ENCODE measurements at regions not wholly inside any gene's neighbourhood (a gene's known extent, or its start where the extent isn't known, plus 50 kb on each side); places are given as distances from the start of the nearest gene placed in this dataset.
"Not testable (repeated sequence)": the region's sequence is repeated elsewhere in the genome, so short reads cannot be mapped to it uniquely, and the experiment has no call there.

DNA sequence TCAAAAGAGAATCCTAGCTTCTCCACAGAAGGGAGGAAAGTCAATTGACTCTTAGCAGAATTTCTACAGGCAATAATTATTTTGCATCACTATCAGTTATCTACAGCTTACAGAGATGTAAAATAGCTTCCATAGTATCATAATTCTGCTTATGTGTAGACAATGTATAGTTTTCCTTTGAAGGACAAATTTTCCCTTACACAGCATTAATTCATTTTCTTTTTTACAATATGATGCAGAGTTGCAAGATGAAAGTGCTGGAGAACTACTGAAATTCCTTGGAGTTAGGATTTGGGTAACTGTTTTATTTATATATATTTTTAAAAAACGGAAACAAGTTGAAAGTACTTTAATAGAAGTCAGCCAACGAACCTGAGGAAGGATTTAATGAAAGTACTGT is 111.0 kb upstream of the CPHXL start:
- no peak for DNase-seq (ENCODE audit: low spot score)

DNA sequence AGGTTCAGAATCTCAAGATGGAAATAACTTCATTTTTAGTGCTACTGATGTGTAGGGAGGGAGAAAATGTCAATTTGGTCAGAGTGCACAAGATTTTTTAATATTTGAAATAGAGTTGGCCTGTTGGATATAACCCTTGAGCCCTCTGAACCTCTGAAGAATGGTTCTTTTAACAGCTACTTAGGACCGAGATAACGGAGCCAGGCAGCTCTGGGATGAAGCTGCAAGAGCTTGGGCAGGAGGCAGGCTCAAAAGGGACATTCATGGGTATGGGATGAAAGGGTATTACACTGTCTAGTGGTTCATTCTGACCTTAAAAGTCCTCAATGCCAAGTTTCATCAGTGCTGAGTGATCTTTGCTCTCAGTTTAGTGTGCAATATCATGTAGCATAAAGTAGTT is 111.4 kb upstream of the CPHXL start:
- no peak for DNase-seq (ENCODE audit: low spot score)

DNA sequence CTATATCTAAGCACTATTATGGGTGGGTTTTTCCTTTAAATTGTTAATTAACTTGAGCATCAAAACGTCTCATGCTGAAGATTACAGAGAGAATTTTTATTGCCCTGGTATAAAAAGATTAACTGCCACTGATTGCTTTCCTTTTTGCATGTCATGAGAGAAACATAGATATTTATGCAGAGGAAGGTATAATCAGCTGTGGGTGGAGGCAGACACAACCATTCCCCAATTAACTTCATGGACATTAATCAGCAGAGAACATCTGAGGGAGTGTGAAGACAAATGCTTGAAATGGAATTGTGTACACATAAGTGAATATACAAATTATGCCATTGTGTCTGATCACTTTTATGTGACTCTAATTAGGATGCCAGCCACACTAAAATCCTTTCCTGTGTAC is 115.2 kb upstream of the CPHXL start:
- DNase-seq (ENCODE audit: low spot score): no peak

DNA sequence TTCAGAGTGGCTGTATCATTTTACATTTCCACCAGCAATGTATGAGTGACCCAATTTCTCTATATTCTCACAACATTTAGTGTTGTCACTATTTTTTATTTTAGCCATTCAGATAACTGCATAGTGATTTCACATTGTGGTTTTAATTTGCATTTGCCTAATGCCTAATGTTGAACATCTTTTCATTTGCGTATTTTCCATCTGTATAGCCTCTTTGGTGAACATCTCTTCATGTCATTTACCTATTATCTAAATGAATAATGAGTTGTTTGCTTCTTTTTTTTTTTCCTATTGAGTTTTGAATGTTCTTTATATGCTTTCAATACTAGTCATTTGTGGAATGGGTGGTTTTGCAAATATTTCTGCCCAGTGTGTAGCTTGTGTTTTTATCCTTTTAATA is 120.9 kb upstream of the CPHXL start:
- DNase-seq (ENCODE audit: low spot score): no peak

DNA sequence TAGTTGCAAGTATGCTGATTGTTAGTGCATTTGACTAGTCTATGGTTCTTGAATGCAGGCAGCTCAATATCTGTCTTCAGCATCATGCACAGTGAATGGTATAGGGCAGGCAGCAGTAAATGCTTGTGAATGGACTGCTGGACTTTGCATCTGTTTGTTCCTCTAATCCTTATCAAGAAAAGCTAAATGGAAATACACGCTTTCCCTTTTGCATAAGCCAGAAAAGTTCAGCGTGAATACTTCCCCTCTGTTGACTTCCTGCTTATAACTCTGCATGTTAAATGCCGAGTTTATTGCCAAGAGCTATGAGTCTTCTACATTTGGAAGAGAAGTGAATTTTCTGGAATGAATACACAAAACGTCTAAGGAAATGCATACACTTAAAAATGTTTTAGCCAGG is 127.9 kb upstream of the CPHXL start:
- peak; percentile 31 for DNase-seq (ENCODE audit: low spot score)

DNA sequence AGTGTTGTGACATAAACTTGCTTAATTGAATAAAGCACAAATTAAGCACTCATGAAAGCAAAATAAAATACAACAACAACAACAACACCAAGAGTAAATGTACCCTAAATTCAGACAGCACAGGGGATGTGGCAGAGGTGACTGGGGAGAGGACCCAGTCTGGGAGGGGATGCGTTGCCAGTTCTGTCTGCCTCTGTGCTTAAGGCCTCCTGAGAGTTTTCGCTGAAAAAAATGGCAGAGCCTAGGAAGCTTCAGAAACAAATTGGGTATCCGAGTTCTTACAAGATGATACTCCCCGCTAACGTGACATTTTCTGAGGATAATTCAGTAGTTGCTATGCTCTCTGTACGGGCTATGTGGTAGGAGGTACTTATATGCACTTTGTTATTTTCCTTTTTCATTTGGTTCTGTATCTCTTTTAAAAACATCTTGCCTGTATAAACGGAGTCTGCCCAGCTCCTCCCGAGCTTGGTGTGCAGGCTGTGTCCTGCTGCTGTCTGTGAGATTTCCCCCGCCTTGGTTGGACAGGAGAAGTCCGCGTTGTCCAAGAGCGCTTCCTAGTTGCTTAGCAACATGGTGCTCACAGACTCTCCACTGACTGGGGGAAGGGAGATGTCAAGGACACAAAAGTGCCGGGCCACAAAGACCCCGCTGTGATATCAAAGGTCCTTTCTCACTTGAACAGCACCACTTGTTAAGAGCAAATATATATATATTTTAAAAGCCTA is 134.2 kb upstream of the CPHXL start:
- no peak for DNase-seq (ENCODE audit: low spot score)

DNA sequence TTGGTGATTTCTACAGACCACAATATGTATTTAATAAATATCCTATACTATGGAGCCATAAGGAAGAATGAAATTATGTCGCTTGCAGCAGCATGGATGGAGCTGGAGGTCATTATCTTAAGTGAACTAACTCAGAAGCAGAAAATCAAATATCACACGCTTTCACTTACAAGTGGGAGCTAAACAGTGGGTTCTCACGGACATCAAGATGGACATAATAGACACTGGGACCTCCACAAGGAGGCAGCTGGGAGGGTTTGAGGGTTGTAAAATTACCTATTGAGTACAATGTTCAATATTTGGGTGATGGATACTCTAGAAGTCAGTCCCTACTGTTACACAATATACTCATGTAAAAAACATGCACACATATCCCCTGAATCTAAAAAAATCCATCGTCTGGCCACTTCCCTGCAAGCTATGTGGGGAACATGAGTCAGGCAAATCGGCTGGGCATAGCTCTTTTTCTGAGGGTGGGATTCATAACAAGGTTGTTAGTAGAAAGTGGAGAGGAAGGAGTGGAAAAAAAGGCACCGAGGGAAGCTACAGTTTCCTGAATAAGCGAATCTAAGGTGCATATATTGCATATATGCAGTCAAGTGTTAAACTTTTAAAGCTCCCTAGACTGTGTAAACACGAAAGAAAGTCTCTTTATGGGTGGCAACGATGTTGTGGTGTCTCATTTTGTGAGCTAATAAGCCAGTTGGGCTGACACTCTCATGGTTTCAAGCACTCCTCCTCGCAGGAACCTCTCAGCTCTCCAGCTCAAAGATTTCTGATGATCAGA is 135.2 kb upstream of the CPHXL start:
- DNase-seq (ENCODE audit: low spot score): no peak

DNA sequence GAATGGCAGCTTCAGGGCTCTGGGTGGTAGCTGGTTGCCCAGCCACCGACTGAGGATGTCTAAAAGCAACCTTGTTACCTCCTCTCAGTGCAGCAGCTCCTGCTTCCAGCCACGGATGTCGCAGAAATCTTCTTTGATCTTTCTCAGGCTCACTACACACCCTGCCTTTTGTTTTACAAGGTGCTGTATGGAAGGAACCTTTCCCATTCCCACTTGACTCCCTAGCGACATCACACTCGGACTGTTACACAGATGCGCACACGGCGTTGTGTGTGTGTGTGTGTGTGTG is 135.8 kb upstream of the CPHXL start:
- no peak for DNase-seq (ENCODE audit: low spot score)

DNA sequence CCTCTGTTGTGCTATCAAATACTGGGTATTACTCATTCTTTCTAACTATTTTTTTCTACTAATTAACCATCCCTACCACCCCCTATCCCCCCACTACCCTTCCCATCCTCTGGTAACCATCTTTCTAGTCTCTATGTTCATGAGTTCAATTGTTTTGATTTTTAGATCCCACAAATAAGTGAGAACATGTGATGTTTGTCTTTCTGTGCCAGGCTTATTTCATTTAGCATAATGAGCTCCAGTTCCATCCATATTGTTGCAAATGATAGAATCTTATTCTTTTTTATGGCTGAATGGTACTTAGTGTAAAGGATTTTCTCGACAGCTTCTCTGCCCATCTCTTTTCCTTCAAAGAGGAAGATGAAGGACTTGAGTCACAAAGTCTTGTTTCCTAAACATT is 138.0 kb upstream of the CPHXL start:
- no peak for DNase-seq (ENCODE audit: low spot score)

DNA sequence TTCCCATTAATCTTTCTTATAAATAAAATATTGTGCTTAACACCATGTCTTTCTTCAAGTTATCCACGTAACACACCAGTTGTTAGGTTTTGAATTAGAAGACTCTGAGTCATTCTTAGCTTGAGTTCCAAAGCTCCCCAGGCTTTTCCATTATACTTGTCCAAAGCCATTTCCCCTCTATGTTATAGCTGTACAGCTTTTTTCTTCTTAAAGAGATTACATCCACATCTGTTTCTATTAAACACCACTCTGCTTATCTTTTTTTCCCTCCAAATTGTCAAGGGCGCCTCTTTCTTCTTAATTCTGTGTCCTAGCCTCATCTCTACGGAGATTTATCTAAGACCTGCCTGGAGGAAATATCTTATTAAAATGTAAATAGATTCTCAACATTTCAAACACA is 139.4 kb upstream of the CPHXL start:
- DNase-seq (ENCODE audit: low spot score): no peak

DNA sequence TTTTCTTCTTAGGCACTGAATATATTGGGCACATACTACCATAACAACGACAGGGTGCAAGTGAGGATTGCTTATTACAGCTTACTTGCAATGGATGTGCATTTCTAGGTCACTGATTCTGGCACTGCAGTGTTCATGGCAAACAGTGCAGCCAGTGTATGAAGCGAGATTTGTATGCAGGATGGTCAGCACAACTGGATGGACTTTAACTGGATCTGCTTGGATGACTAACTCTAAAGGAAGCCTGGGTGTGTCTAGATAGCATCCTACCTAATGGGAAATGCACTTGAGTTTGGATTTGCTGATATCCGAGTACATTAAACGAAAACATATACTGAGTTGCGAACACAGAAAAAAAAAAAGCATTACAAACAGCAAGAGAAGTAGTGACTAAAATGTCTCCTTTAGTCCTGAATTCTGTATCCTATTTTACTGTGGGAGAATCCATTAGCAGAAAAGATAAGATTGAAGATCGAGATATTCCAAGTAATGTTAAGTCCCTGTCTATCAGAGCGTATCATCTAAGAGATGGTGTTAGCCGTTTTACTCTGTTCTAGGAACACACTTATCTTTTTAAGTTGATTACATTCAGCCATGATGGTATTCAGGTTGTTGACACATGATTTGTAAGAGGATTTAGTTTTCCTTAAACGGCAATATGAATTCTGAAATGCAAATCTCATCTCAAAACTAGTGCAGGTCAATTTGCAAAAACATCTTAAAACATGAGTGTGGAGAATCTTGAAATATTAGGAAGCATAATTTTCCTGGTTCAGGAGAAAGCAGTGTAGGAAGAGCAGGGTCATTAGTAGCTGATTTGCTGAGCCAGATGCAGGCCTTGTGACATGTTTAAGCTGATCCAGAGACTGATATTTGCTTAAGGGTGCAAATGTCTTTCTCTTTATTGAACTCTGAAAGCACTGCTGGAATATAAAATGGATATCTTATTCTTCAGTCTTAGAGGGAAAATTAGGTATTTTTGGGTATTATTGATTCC is 142.6 kb upstream of the CPHXL start:
- no peak for DNase-seq (ENCODE audit: low spot score)

DNA sequence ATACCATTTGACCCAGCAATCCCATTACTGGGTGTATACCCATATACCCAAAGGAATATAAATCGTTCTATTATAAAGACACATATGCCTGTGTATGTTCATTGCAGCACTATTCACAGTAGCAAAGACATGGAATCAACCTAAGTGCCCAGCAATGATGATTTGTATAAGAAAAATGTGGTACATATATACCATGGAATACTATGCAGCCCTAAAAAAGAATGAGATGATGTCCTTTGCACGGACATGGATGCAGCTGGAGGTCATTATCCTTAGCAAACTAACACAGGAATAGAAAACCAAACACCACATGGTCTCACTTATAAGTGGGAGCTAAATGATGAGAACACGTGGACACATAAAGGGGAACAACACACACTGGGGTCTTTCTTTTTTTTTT is 155.0 kb upstream of the CPHXL start:
- DNase-seq (ENCODE audit: low spot score): not testable (repeated sequence)

DNA sequence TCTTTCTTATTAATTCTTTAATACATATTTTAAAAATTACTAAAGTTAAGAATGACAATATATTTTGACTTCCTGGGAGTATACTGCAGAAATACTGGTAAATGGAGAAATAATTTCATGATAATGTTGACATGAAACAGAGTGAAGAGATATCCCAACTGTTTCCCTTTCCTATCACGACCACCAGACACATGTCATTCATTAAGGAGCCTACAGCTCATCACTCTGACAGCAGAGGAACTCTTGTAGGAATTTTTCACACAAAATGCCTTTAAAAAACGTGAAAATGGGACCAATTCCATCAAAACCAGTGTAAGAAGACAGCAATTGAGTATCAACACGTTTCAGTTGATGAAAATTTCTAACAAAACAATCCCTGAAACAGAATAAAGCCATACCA is 172.9 kb upstream of the CPHXL start:
- DNase-seq (ENCODE audit: low spot score): no peak

DNA sequence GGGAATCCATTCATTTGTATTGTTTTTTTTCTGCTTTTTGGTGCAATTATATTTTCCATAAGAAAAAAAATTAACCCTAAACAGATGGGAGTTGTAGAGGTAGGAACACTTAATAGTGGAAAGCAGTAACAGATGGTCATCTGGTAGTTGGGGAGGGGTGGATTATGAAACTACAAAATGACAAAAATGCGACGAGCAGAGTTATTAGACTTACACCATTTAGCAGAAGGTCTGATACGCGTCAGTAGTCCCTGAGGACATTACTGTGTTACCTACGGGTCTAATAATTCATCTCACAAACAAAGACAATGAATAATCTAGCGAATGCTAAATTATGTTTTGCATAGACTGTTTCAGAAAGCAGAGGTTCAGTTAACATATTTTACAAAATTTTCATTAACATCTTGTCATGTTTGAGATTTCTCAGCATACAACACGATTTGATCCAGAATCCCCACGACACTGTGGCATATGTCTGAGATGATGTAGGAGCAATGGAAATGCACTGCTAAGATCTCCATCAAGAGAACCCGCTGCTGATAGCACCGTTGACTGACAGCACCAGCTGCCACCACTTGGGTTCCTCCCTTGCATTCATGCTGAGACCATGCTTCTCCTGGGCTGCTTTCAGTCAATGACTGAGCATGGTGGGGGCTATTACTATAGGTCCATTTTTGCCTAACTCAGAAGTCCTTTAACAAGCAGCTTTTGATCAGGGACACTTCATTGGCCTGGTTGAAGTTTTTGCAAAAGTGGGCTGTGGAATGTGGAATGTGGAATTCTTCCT is 182.2 kb upstream of the CPHXL start:
- DNase-seq (ENCODE audit: low spot score): no peak

DNA sequence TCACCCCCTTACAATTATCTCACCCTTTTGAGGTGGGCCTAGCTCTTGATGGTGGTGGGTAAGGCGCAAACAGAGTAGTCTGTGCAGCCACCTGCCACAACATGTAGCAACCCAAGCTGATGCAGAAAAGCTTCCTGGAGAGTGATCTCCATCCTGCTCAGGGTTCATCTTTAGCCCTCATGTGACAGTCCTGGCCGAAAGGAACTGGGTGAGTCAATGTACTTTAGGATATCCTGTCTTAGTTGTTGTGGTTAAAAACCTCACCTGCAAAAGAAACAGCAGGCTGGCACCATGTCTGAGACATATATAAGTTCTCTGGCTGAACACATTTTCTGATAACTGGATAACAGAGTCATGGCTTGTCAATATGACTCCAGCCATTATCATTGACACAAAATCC is 183.5 kb upstream of the CPHXL start:
- no peak for DNase-seq (ENCODE audit: low spot score)

DNA sequence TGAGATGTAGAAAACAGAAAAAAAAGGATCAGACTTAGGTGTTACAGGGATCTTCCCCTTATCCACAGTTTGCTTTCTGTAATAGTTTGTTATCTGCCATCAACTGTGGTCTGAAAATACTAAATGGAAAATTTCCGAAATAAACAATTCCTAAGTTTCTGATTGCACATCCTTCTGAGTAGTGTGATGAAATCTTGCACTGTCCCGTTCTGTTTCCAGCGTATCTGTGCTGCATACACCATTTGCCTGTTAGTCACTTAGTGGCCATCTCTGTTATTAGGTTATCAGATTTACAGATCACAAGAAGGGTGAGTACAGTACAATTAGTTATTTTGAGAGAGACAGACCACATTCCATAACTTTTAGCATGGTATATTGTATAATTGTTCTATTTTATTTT is 185.6 kb upstream of the CPHXL start:
- no peak for DNase-seq (ENCODE audit: low spot score)

DNA sequence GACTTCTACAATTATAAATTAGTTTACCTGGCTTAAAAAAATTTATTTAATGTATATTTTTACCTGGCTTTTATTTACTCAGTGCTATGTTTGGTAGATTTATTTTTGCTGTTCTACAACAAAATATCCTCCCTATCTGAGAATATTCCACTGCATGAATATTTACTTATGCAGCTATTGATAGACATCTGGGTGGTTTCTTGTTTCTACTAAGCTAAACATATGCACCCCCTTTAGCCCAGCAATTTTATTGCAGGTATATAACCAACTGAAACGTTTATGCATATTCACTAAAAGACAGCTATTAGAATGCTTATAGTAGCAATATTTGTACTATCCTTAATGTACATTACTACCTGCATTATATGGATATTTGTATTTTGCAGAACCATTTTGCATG is 187.7 kb upstream of the CPHXL start:
- no peak for DNase-seq (ENCODE audit: low spot score)

DNA sequence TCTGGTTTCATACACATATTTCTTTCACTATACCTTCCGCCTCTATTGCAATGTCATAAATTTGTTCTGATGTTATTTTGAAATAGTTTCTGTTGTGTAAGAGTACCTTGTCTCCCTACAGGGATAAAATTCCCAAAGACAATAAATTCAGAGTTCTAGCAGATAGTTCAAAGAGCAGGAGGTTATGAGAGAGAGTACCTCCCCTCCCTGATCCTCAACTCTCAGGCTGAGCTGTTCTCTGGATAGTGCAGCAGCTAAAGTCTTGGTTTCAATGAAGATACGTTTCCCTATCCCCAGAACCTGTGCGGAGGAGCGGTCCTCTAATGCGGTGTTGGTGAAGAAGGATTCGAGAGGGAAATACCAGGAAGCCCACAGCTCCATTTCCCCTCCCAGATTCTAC is 190.2 kb upstream of the CPHXL start:
- DNase-seq (ENCODE audit: low spot score): no peak

DNA sequence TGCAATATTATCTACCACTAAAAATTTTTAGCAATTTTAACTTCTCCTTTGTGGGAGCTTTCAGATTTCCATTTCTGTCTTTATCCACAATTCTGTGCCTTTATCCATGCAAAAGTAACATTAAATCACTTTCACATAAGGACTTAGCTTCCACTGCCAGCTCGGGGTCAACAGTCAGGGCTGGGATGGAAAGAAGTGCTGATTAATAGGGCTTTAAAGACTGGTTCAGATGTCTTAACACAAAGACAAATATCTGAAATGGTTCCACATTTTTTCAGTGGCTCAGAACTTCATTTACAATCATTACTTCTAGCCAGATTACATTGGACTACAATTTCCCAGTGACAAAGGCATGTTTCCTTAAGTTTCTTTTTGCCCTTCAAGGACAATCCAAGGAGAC is 191.8 kb upstream of the CPHXL start:
- no peak for DNase-seq (ENCODE audit: low spot score)

DNA sequence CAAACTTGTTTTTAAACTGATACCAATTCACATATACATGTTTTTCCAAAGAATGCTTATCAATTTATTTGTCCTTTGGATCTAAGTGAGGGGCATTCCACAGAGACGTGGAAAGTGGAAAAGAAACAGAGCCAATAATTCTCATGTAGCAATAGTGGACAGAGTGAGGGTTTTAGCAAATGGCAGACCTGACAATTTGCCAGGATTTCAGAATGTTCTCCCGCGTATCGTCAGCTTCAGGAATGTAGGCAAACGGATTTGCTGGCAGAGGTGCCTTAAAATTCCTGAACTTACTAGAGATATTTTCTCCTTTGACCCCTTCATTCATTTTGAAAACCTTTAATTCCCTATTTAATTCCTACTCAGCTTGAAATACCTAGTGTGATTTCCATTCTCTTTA is 193.4 kb upstream of the CPHXL start:
- DNase-seq (ENCODE audit: low spot score): no peak

DNA sequence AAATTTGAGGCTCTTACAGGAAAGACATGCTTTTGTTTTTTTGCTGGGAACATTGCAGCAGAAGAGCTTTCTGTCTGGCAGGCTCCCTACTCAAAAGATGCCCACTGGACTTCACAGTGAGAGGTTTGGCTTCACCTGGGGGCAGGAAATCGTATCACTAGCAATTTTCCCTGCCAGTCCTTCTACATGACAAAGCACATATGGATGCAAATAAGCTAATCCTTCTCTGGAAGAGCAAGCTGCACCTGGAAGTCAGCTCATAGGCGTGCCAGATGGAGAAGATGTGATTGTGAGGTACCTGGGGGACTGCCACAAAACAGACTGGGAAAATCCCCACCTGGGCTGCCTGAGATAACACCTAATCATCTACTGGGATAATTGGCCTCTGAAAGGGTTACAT is 195.0 kb upstream of the CPHXL start:
- no peak for DNase-seq (ENCODE audit: low spot score)

DNA sequence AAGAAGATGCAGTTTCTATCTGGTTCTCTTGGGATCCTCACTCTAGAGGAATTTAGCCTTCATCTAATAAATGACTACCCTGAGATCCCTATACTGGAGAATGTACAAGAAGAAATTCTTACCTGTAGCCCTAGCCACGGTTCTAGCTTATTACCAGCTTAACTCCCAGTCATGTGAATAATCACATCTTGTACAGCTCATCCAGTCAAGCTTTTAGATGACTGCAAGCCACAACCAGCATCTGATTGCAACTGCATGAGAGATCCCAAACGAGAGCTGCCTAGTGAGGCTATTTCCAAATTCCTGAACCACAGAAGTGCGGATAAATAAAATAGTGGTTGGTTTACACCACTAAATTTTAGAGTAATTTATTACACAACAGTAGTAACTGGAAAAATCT is 196.0 kb upstream of the CPHXL start:
- no peak for DNase-seq (ENCODE audit: low spot score)

All from HuH-7.5 (cell line).